Neural crest cell (in vitro differentiated cells): ENCODE measurements at regions not wholly inside any gene's neighbourhood (a gene's known extent, or its start where the extent isn't known, plus 50 kb on each side); places are given as distances from the start of the nearest gene placed in this dataset.

Experiments
- DNase-seq: peaks from one replicate; pipeline ENCODE4 v3.0.0; 2021; ENCODE audit warnings: low read depth, mixed read lengths, low spot score
- H3K27ac Mint-ChIP-seq: one replicate; pipeline ENCODE4 v1.8.0; 2021; ENCODE audit warnings: mild to moderate bottlenecking, mixed read lengths; ENCODE audit not compliant: unreplicated experiment
- H3K27me3 Mint-ChIP-seq: 2 replicates; pipeline ENCODE4 v1.8.0; 2021; ENCODE audit warnings: low read depth, mild to moderate bottlenecking, mixed read lengths
- H3K36me3 Mint-ChIP-seq: 2 replicates; pipeline ENCODE4 v1.8.0; 2021; ENCODE audit warnings: low read depth, mild to moderate bottlenecking, mixed read lengths
- H3K4me1 Mint-ChIP-seq: 2 replicates; pipeline ENCODE4 v1.8.0; 2021; ENCODE audit warnings: mixed read lengths
- H3K4me3 Mint-ChIP-seq: one replicate; pipeline ENCODE4 v1.8.0; 2021; ENCODE audit warnings: mild to moderate bottlenecking, mixed read lengths
- H3K9me3 Mint-ChIP-seq: 2 replicates; pipeline ENCODE4 v1.8.0; 2021; ENCODE audit warnings: mixed read lengths
- CTCF ChIP-seq: fragments of 200-600 bp; sonication (generic); conservative IDR thresholded peaks from 2 replicates; pipeline ENCODE4 v1.5.0; 2021; ENCODE audit warnings: antibody characterized with exemption, mild to moderate bottlenecking

- DNase-seq = no peak
- peaks cover 33% of the 10 kb centered on the region for H3K4me1 Mint-ChIP-seq
- H3K4me3 Mint-ChIP-seq = no peak overlapping the region
- no peaks in the 10 kb centered on the region for H3K27me3 Mint-ChIP-seq
- H3K27ac Mint-ChIP-seq = no peak overlapping the region
- H3K9me3 Mint-ChIP-seq = peaks cover 10% of the 10 kb centered on the region
- no peaks in the 10 kb centered on the region for H3K36me3 Mint-ChIP-seq
- no peak for TF ChIP-seq CTCF
Observed at GRCh38 chr2:160731856-160732255, 238.2 kb upstream of the RBMS1 start.

GRCh38 chr2:160735696-160736095 is 242.1 kb upstream of the RBMS1 start:
- no peak for DNase-seq
- Mint-ChIP-seq H3K36me3 (no peaks in the 10 kb centered on the region), H3K9me3 (peaks cover 10% of the 10 kb centered on the region), H3K4me3 (no peak overlapping the region), H3K27ac (no peak overlapping the region), H3K27me3 (no peaks in the 10 kb centered on the region), H3K4me1 (peaks cover 33% of the 10 kb centered on the region)
- TF ChIP-seq CTCF = no peak

GRCh38 chr2:160736148-160737028 is 242.8 kb upstream of the RBMS1 start:
- Mint-ChIP-seq H3K36me3 (no peaks in the 10 kb centered on the region), H3K4me3 (no peak overlapping the region), H3K9me3 (peaks cover 10% of the 10 kb centered on the region), H3K4me1 (peaks cover 26% of the 10 kb centered on the region), H3K27me3 (no peaks in the 10 kb centered on the region), H3K27ac (peak overlapping the region; percentile 36)
- DNase-seq = no peak
- TF ChIP-seq CTCF = no peak

DNA sequence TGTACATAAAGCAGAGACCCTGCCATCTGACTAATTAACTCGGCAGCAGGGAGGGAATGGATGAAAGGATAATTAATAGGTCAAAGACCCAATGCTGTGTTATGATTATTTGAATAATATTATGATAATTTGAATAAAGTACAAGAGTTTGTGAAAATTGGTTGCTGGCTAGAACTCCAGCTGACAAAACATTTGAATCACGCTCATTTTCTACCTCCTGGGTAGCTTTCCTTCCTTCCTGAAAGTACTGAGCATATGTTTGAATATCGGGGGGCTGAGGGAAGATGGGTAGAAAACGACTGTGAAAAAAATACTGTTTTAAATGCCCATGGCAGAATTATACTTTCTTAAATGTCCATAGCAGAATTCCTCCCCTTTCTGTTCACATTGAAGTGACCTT is 243.6 kb upstream of the RBMS1 start:
- DNase-seq = no peak
- Mint-ChIP-seq H3K36me3 (no peaks in the 10 kb centered on the region), H3K9me3 (peaks cover 10% of the 10 kb centered on the region), H3K27ac (peak overlapping the region; percentile 36), H3K4me3 (no peak overlapping the region), H3K27me3 (no peaks in the 10 kb centered on the region), H3K4me1 (peaks cover 18% of the 10 kb centered on the region)
- TF ChIP-seq CTCF = no peak

DNA sequence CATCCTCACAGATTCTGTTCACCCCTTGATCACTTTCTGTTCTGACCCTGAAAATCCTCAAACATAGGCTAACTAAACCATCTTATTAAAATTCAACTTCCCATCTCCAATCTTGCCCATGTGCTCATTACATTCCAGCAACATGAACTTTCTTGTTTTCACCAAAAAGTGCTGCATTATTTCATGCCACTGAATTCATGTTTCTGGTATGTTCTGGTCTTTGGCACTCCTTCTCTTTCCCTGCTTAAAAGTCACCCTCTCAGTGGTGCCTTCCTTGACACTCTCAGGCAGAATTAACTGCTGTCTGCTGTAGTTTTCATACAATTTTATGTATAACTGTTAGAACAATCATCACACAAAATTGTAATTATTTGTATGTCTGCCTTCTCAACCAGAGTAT is 247.7 kb upstream of the RBMS1 start:
- Mint-ChIP-seq H3K27ac (no peak overlapping the region), H3K4me1 (peaks cover 13% of the 10 kb centered on the region), H3K27me3 (no peaks in the 10 kb centered on the region), H3K4me3 (no peak overlapping the region), H3K36me3 (no peaks in the 10 kb centered on the region), H3K9me3 (no peaks in the 10 kb centered on the region)
- TF ChIP-seq CTCF = no peak
- DNase-seq = no peak
